ENCODE measurements at regions not wholly inside any gene's neighbourhood (a gene's known extent, or its start where the extent isn't known, plus 50 kb on each side); places are given as distances from the start of the nearest gene placed in this dataset.
"Not testable (repeated sequence)": the region's sequence is repeated elsewhere in the genome, so short reads cannot be mapped to it uniquely, and the experiment has no call there.

DNA sequence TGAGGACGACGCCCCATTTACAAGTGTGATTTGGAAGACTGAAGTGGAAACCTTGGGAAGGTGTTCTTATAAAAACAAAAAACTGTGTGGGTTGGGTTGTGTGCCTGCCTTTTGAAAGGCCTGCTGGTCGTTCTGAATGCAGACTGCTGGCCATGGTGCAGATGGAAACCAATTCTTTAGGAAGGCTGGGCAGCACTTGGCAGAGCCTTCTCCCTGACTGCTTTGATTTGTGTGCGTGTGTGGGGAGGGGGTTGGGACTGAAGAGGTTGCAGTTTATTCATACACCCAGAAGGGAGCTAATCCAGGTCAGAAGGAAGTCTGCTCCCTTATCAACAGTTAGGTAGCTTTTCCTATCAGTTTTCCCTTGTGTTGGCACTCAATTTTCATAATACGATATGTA is 288.7 kb downstream of the SOX2 start:
- DNase-seq = no peak

DNA sequence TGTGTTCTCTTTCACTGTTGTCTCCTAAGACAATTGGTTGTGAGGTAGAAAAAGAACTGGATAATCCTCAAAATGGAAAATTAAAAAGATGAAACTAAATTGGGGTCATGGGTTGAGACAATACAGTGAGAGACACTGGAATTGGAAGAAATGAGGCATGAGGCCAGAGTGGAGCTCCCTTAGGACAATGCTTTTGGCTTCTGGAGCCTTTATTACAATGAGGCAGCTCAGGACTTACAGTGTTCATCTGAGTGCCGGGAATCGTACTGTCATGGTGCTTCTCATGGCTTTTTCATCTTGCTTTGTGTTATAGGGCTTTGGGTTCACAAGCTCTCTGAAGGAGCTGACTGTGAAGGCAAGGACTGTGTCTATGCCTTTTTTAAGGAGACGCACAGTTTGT is 293.5 kb downstream of the SOX2 start:
- no peak for DNase-seq

GRCh38 chr3:182005701-182006100 is 294.0 kb downstream of the SOX2 start:
- DNase-seq = no peak

- no peak for DNase-seq
These were observed 294.7 kb downstream of the SOX2 start for GRCh38 chr3:182006431-182006830.

DNA sequence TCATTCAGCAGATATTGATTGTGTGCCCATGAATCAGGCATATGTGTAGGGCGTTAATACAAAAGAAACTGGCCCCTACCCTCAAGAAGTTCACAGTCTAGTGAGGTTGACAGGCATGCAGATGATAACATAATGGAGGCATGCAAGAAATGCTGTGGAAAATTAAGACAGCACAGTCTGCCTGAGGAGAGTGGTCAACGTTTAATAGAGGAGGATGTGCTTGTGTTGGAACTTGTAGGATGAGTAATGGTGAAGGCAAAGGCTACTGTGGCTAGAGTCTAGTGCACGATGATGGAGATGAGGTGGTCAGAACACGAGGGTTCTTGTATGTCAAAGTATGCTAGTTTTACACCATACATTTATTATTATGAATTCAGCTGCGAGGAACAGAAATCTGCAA is 295.7 kb downstream of the SOX2 start:
- DNase-seq = no peak

DNA sequence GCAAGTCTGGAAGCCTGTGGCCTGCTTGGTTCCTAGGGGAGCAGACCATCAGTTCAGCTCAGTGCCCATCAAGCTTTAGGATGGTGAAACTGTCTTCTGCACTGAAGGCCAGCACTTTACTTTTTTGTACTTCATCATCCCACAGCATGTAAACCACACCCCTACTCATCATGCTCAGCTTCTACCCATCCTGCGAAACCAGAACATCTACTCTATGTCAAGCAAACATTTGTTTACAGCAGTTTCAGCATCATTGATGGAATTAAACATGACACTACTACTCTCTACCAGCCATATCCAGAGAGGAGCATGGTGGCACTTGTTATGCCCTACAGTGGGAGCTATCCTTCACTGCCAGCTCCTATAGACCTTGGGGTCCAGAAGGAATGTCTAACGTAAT is 306.6 kb downstream of the SOX2 start:
- DNase-seq = no peak

GRCh38 chr3:182019926-182020325 is 308.2 kb downstream of the SOX2 start:
- DNase-seq = no peak

GRCh38 chr3:182023843-182024242 is 312.1 kb downstream of the SOX2 start:
- no peak for DNase-seq

DNA sequence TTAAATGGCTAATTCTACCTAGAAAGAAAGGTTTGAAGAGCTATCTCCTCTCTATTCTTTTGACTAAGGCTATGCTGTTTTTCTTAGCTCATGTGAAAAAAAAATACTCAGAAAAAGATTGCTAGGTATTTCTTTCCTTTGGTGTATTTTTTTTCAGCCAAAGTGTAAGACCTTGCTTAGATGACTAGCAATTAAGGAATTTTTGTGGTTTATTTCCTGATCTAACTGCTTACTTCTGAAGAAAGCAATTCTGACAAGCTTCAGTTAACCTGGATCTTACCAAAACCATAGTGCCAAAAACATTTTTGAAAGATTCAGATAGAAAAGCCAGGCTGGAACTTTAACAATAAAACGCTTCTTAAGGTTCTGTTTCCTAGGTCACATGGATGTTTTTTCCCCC is 315.6 kb downstream of the SOX2 start:
- DNase-seq = no peak

- no peak for DNase-seq
These were observed 316.4 kb downstream of the SOX2 start for GRCh38 chr3:182028081-182028480.

GRCh38 chr3:182034231-182034630 is 322.5 kb downstream of the SOX2 start:
- DNase-seq = not testable (repeated sequence)

GRCh38 chr3:182035324-182035723 is 323.6 kb downstream of the SOX2 start:
- DNase-seq = no peak

GRCh38 chr3:182036382-182036781 is 324.7 kb downstream of the SOX2 start:
- no peak for DNase-seq

GRCh38 chr3:182041668-182042291 is 330.1 kb downstream of the SOX2 start:
- DNase-seq = no peak

GRCh38 chr3:182045736-182046135 is 334.0 kb downstream of the SOX2 start:
- no peak for DNase-seq

DNA sequence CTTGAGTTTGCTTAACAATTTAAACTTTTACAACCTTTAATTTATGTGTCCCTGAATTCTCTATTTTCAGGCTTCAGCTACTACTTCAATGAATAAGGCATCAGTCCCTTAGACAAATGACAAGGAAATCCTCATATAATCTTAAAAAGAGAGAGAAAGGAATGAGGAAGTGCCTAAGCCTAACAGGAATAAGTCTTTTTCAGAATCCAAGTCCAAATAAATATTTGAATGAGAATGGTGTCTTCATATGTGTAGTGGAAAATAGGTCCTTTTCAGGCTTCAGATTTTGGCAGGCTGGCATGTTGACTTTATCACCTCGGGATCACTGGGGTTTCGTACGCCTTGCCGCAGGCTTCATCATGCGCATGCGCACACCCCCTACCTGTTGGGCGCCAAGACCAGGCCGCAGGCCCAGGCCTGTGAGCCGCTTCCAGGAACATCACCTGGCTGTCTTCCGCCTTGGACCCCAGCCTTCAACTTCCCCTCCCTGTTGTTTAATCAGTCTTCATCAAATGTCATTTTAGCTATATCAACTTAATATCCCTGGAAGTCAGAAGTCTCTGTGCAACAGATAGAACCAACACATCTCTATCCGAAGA is 334.5 kb downstream of the SOX2 start:
- DNase-seq = no peak

DNA sequence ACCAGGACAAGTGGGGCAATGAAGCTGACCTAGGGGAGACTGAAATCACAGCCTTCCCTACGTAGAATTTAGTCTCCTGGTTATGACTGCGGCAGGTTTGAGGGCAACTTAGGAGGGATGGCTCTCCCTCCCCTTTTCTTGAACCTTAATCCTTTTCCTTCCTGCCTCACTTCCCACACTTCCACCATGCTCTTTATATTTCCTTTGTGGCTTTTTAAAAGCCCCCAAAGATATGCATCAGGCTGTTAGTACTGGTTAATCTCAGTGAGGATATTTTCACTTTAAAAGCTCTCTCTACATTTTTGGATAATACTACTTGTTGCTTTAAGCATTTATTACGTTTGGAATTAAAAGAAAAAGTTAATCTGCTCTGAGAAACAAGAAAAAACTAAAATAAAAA is 339.2 kb downstream of the SOX2 start:
- DNase-seq = no peak

DNA sequence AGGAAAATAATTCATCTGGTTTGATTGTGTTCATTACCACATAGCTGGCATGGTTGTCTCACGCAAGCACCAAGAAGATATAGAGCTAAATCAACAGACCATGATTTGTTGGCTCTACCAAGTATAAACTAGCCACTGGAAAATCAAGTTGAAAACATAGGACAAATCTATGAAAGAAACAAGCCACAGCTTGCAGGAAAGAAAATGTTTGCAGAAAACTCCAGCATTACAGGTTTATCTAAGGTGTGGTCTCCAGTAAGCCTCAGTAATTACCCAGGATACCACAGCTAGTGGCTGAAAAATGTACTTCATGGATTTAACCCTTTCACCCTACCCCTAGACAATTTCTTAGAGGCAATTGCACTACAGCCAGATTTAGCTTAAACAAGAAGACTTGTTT is 340.6 kb downstream of the SOX2 start:
- no peak for DNase-seq

DNA sequence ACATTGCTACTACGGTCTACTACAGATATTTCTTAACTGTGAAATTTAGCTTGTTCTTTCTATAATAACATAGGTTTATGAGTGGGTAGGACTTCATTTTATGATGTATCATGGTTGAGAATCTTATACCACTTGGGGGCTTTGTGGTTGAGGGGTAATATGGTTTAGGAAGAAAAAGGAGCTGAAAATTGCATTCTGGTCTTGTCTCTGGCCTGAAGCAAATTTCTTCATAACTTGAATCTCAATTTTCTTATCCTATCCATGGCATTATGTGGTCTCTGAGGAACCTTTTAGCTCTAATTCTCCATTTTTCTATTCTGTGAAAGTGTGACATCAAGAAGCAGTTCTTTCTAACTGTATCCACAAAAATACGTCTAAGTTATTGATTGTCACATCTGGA is 341.0 kb downstream of the SOX2 start:
- no peak for DNase-seq

DNA sequence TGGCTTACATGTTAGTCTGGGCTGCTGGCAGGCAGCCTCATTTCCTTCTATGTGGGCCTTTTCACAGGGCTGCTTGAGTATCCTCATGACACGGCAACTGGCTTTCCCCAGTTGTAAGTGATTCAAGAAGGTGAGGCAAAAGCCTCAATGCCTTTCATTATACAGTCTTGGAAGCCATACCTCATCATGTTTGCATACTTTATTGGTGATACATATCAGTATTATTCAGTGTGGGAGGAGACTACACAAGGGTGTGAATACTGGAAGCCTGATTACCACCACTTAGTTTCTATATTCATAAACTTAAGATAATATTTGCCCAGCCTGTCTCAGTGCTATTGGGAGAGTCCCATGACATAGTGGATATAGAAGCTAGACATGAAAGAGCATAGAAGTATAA is 346.8 kb downstream of the SOX2 start:
- DNase-seq = no peak

- no peak for DNase-seq
These were observed 352.0 kb downstream of the SOX2 start for GRCh38 chr3:182063742-182064141.

DNA sequence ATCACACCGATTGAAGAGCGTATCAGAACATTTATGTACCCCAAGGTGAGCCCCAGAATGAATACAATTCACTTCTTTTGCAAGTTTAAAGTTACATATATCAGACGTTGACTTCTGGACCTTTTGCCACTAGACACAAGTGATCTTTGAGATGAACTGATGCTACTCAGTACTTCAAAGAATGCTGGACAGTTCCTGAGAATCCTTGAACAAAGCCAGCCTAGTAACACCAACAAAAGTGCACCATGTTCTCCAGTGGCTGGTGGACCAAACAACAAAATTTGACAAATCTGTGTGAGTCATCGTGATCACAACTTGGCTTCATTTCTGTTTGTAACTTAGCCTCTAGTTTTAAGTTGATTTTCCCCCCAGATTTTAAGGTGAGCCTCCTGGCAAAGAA is 355.7 kb downstream of the SOX2 start:
- no peak for DNase-seq

DNA sequence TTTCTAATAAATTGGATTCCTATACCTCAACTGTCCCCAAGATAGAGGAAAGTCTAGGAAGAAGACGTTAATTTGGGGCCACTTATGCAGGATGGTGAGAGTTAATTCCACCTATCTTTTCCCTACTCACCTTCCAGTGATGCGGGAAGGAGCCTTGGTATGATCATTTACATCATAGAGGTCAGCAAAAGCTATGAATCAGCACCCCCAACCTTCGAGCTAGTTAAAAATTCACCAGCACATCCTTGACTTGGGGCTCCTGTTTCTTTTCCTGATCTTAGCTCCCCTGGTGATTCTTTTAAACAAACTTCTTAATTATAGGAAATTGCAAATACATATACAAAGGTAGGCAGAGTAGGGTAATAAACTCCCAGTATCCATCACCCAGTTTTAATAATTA is 366.6 kb downstream of the SOX2 start:
- no peak for DNase-seq

GRCh38 chr3:182078929-182079328 is 367.2 kb downstream of the SOX2 start:
- no peak for DNase-seq

DNA sequence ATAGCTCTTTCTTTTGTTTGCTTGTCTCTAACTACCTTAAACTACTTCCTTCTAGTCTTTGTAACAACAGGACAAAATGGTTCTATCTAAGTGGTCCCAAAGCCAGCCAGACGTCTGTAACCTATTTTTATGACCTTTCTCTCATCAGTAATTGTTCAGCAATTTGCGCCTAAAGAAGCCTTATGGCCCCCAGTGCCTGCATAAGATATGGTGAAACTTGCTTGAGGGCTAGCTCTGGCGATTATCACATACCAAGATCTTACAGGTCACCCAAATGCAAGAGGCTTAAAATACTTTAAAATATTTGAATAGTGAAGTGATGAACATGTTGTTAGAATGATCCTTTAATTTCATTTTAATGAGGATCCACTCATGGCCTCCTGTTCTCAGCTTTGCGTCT is 369.4 kb downstream of the SOX2 start:
- DNase-seq = no peak

Data from KG1 (cell line).